Fibroblast of skin of left quadriceps (primary cell): ENCODE measurements at regions not wholly inside any gene's neighbourhood (a gene's known extent, or its start where the extent isn't known, plus 50 kb on each side); places are given as distances from the start of the nearest gene placed in this dataset.

Source experiments
- DNase-seq, 2 experiments: peaks; one replicate each; pipeline ENCODE4 v3.0.0-alpha.2; 2013; ENCODE audit warnings: low read depth in 2 of 2

- no peak for DNase-seq
These were observed 104.8 kb upstream of the UBL3 start for GRCh38 chr13:29955137-29955650.

- no peak for DNase-seq
These were observed 103.9 kb upstream of the UBL3 start for GRCh38 chr13:29954082-29955028.

- no peak for DNase-seq
These were observed 103.1 kb upstream of the UBL3 start for GRCh38 chr13:29953542-29953941.

GRCh38 chr13:29952245-29952644 lies 101.8 kb upstream of the UBL3 start:
- no peak for DNase-seq

- no peak for DNase-seq
These were observed 98.4 kb upstream of the UBL3 start for GRCh38 chr13:29948791-29949190.

- DNase-seq, result no peak
These were observed 97.8 kb upstream of the UBL3 start for GRCh38 chr13:29948244-29948643.

- DNase-seq, result no peak
These were observed 97.4 kb upstream of the UBL3 start for GRCh38 chr13:29947839-29948238.

GRCh38 chr13:29946093-29946492 lies 95.7 kb upstream of the UBL3 start:
- DNase-seq, result no peak

GRCh38 chr13:29943686-29944085 lies 93.3 kb upstream of the UBL3 start:
- no peak for DNase-seq

GRCh38 chr13:29943273-29943672 lies 92.9 kb upstream of the UBL3 start:
- DNase-seq, result no peak

- no peak for DNase-seq
These were observed 90.3 kb upstream of the UBL3 start for GRCh38 chr13:29940715-29941114.

GRCh38 chr13:29939158-29939557 lies 88.7 kb upstream of the UBL3 start:
- DNase-seq, result no peak

- no peak for DNase-seq
These were observed 87.4 kb upstream of the UBL3 start for GRCh38 chr13:29937841-29938240.

GRCh38 chr13:29937379-29937778 lies 87.0 kb upstream of the UBL3 start:
- DNase-seq, result no peak

- DNase-seq, result no peak
These were observed 86.5 kb upstream of the UBL3 start for GRCh38 chr13:29936956-29937355.

GRCh38 chr13:29936051-29936813 lies 85.8 kb upstream of the UBL3 start:
- no peak for DNase-seq

GRCh38 chr13:29935309-29935981 lies 85.0 kb upstream of the UBL3 start:
- DNase-seq, result no peak

GRCh38 chr13:29934531-29935308 lies 84.3 kb upstream of the UBL3 start:
- no peak for DNase-seq

- no peak for DNase-seq
These were observed 83.0 kb upstream of the UBL3 start for GRCh38 chr13:29933401-29933800.

- no peak for DNase-seq
These were observed 81.3 kb upstream of the UBL3 start for GRCh38 chr13:29931696-29932095.
